ENCODE measurements at regions not wholly inside any gene's neighbourhood (a gene's known extent, or its start where the extent isn't known, plus 50 kb on each side); places are given as distances from the start of the nearest gene placed in this dataset.
A peak's percentile ranks its signal among the peaks of the same experiment; 100 is the strongest.
"Not testable (repeated sequence)": the region's sequence is repeated elsewhere in the genome, so short reads cannot be mapped to it uniquely, and the experiment has no call there.

DNA sequence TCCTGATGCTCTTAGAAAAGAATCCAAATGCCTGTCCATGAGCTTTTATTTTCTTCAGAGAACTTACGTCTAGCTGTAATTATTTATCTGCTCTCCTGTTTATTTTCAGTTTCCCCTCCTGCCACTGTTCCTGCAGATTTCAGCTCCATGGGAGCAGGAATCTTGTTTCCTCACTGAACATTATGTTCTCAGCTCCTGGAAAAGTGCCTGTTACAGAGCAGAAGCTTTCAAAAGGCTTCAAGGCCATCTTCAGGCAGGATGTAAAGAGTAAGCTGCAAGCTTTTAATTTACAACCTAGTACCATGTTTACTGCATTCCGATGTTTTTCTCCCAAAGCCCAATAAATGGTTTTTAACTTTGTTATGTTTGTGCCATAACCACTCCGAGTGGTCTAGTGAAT, 98.4 kb upstream of the BTG1 start:
- no peak for DNase-seq

DNA sequence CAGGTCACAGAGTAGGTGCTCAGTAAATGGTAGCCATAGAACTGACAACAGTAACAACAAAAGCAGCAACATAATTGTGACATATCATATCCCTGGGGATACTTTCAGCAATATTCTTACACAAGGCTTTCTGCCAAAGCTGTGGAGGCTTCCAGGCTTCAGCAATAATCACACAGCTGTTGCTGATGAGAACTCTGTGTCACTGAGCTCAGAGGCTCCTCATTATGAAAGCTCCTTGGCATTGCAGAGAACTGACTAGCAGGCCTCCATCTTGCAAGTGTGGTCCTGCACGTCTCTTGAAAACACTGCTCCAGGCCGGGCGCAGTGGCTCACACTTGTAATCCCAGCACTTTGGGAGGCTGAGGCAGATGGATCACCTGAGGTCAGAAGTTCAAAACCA, 97.3 kb upstream of the BTG1 start:
- no peak for DNase-seq

DNA sequence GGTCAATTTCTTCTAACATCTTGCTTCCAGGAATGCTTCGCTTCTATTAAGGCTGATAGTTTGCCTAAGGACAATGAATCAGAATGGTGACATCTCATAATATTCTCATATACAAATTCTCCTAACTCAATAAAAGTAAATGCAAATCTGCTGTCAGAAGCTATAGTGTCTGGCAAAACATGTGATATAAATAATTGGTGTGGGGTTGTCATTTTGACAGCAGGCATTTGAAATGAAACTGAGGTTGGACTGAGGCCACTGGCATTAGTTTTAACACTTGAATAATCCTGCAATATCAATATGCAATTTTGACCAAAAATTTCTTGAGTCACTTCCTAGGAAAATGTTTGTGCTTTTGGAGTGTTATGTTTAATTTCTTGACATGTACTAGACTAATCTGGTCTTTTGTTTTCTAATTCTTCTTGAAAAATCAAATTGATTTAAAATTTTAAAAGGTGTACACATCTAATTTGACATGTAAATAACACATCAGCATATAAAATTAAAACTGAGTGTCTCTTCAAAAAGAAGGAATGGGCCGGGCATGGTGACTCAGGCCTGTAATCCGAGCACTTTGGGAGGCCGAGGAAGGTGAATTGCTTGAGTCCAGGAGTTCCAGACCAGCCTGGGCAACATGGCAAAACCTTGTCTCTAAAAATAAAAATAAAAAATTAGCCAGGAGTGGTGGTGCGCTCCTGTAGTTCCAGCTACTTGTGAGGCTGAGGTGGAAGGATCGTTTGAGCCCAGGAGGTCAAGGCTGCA, 92.3 kb upstream of the BTG1 start:
- DNase-seq: no peak

- DNase-seq: no peak
Observed at GRCh38 chr12:92237262-92237661, 91.6 kb upstream of the BTG1 start.

DNA sequence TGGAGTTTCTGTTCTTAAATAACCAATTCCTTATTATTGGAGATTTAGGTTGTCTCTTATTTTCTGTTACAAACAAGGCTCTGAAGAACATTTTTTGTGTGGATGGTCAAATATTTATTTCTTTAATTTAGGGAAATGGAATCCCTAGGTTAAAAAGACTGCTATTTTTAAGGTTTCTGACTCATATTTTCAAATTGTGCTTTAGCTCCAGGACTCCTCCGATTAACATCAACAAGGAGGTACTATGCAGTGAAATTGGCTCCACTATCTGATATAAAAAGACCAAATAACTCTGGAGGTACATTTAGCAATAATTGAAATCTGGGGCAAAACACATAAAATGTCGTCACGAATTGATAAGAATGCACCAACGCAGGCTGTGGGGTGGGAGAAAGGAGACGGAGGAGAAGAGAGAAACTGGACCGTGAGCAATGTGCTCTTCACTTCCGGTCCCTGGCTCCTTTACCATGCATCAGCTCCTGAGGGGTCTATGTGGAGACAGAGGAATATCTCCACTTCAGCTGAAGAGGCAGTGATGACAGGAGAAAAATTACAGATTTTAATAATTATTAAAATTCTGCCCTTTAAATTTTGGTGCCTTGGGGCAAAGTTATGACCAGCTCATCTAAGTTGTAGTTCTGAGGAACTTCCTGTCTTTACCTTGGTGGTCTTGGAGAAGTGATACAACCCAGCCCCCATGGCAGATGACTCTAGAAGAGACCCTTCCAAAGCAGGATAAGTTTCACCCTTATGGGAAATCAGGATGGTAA, 90.2 kb upstream of the BTG1 start:
- no peak for DNase-seq

- peak; percentile 9 for DNase-seq
Observed at GRCh38 chr12:92234533-92234932, 88.9 kb upstream of the BTG1 start.

DNA sequence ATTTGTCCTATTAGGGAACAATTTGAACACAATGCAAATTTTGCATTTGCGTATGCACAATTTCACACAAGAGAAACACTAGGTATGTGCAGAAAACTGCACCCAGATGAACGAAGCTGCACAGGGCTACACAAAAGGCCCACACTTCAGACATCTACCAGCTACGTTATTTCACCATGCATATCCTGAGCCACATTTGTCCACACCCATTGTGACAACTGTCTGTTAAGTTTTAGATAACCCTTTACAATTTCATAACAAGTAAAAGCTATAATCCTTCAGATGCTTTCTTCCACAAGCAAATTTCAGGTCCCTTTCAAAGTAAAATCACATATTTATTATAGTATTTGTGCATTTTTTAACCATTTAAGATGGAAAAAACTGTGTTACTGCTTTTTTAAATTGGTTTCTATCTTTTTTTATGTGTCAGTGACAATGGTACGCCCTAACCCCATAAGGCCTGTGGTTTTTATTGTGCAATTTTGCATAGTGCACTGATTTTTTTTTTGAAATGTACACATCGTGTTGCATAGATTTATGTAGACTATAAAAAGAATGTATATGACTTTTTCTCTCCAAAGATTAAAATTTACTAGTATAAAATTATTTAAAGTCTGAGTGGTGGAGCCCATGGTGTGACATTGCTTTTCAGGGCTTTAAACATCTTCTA, 87.8 kb upstream of the BTG1 start:
- no peak for DNase-seq

- DNase-seq: not testable (repeated sequence)
Observed at GRCh38 chr12:92232371-92232932, 86.8 kb upstream of the BTG1 start.

DNA sequence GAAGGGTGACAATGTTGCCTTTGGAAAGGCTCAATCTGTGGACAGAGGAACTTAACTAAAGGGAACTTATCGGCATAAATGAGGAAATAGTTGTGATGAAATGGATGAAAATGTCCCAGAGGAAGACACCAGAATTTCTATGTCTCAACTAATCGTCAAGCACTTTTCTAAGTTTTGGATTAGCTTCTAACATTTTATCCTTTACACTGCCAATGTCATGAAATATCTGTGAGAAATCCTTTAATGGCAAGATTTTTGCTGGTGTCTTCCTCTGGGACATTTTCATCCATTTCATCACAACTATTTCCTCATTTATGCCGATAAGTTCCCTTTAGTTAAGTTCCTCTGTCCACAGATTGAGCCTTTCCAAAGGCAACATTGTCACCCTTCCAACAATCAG, 86.3 kb upstream of the BTG1 start:
- DNase-seq: not testable (repeated sequence)

- not testable (repeated sequence) for DNase-seq
Observed at GRCh38 chr12:92231532-92231931, 85.9 kb upstream of the BTG1 start.

DNA sequence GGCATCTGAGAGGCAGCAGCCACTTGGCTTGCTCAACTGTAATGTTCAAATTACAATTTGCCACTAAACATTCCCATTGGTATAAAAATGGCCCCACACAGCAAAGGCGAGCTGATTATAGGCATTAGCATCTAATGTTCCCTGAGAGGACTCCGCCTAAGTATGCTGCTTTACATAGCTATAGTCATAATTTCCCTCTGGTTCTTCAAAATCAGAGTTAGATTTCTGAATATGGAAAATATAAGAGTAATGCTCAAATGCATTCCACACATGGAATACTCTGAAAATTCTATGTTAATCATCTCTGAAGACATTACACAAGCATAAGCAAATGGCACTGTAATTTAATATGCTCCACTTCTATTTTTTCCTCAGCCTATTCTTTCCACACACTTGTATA, 83.7 kb upstream of the BTG1 start:
- DNase-seq: no peak

GRCh38 chr12:92226961-92227360, 81.3 kb upstream of the BTG1 start:
- no peak for DNase-seq

DNA sequence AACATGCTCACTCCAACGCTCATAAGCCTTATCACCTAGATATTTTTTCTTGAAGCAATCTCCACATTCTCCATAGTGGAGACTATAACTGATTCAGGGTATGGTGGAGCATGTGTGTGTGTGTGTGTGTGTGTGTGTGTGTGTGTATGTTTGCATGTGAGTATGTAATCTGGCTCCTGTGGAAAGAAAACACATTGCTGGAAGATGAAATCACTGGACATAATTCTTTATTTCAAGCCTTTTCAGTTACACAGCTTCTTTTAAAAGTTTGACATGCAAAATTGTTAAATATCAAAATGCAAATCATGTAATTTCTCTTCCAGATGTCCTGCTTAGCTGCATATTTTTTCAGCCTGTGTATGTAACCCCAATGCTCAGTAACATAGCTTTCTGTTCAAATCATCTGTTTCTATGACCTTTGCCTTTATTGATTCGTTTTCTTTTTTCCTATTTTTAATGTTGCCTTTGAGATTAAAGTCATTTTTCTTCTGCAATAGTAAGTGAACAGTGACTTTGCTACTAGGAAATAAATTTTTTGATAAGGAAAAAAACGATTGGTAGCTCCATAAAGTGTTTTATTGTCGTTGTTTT, 80.5 kb upstream of the BTG1 start:
- no peak for DNase-seq

- no peak for DNase-seq
Observed at GRCh38 chr12:92224685-92225331, 79.2 kb upstream of the BTG1 start.

DNA sequence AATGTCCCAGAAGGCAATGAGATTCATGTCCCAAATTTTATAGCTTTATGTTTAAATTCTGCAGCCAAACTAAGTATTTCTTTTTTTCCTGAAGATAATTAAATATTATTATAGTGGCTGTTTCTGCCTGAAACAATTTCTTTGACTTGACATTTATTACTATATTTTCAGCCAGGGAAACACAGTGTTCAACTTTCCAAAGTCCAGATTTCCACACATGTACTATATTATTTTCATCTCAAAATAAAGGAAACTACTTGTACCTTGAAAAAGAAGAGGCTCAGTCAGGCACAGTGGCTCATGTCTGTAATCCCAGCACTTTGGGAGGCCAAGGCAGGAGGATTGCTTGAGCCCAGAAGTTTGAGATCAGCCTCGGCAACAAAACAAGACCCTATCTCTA, 77.8 kb upstream of the BTG1 start:
- no peak for DNase-seq

DNA sequence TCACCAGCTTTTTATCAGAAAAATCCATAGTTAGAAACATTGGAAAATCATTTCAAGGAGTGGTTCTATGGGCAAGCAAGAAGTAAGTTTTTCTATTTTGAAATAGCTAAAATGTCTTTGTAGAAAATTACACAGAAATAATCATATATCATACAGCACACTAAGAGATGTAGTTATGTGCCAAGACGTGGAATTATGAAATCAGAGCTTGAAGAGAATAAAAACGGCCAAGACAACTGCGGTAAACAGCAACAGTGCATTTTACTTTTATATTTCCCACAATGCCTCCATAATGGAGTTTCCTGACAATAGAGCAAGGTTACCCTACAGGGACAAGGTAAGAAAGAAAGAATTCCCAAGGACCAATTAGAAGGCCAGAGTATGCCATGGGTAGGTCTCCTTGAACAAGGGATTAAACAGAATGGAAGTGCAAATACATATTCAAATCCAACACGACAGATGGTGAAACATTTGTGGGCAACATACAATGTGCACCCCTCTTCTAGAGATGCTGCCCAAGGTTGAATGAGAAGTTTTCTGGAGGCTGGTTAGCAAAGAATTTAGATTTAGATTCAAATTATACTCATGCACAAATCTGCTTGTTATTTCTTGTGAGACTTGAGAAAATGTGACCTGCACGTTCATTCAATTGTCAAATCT, 76.1 kb upstream of the BTG1 start:
- DNase-seq: no peak

GRCh38 chr12:92218394-92219077, 72.9 kb upstream of the BTG1 start:
- peak; percentile 28 for DNase-seq

GRCh38 chr12:92216092-92216491, 70.4 kb upstream of the BTG1 start:
- no peak for DNase-seq

DNA sequence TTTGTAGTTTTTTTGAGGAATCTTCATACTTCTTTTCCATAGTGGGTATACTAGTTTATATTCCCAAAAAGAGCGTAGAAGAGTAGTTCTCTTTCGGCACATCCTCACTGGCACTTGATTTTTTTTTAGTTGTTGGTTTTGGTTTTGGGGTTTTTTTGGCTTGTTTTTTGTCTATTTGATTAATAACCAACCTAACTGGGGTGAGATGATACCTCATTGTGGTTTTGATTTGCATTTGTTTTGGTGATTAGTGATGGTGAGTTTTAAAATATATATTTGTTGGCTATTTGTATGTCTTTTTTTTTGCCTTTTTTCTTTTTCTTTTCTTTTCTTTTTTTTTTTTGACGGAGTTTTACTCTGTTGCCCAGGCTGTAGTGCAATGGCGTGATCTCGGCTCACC, 69.7 kb upstream of the BTG1 start:
- no peak for DNase-seq

DNA sequence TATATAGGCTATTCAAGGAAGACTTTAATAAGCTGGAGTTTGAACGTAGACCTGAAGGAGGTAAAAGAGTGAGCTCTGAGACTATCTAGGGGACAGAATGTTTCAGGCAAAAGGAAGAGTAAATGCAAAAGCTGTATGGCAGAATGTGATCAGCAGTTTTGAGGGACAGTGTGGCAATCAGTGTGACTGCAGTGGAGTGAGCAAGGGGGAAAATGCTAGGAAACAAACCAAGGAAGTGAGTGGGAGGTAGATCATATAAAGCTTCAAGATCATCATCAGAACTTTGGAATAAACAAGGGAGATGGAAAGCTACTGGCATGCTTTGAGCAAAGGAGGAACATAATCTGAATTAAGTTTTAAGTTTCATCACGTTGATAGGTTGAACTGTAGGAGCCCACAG, 67.5 kb upstream of the BTG1 start:
- DNase-seq: no peak

GRCh38 chr12:92210071-92210470, 64.4 kb upstream of the BTG1 start:
- DNase-seq: no peak

All from stimulated activated CD4-positive, alpha-beta T cell treated with anti-CD3 and anti-CD28 coated beads, Interleukin-4, amount 100 ng/mL, for 24 hours (primary cell).